ENCODE measurements at regions not wholly inside any gene's neighbourhood (a gene's known extent, or its start where the extent isn't known, plus 50 kb on each side); places are given as distances from the start of the nearest gene placed in this dataset.

DNA sequence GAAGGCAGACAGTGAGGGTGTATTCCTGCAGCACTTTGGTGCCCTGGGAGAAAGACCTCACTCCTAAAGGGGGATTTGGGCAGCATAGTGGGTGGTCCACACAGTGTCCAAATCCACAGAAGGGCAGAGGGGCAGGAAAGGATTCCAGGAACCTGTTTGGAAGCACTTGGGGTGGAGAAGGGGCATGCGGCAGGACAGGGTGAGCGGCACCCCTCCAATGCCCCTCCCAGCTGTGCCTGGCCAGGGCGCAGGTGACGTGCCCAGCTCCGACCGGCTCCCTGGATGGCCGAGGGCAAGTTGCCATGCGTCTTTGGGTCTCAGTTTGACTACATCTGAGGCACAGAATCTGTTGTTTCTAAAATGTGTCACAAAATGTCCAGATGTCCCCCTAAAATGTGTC is 66.5 kb upstream of the HMX1 start:
- H3K4me1 ChIP-seq (replicated peaks) = no peaks in the 10 kb centered on the region
- peaks cover 5% of the 10 kb centered on the region for H3K27me3 ChIP-seq (replicated peaks; ENCODE audit: insufficient read depth)
- 73% methylated on average over 8 of the region's 8 CpGs for WGBS
- TF ChIP-seq POLR2AphosphoS5 (IDR thresholded peaks at IDR 0.05) = no peak
- no peak for TF ChIP-seq CTCF (IDR thresholded peaks at IDR 0.05)
- no peak for TF ChIP-seq POLR2A (IDR thresholded peaks at IDR 0.05)
- no peak overlapping the region for H3K4me3 ChIP-seq
- H3K27ac ChIP-seq = no peak overlapping the region
- H3K36me3 ChIP-seq = no peaks in the 10 kb centered on the region
- no peak for DNase-seq (ENCODE audit: low spot score)
- no peaks in the 10 kb centered on the region for H3K9me3 ChIP-seq
- intact Hi-C loops (cut with DNase I) = no loop called here

GRCh38 chr4:8932884-8933283 is 61.2 kb upstream of the HMX1 start:
- H3K27ac ChIP-seq = no peak overlapping the region
- no peaks in the 10 kb centered on the region for H3K36me3 ChIP-seq
- H3K4me1 ChIP-seq (replicated peaks) = no peaks in the 10 kb centered on the region
- intact Hi-C loops (cut with DNase I) = no loop called here
- 80% methylated on average over 1 of the region's 1 CpG for WGBS
- TF ChIP-seq CTCF (IDR thresholded peaks at IDR 0.05) = no peak
- TF ChIP-seq POLR2A (IDR thresholded peaks at IDR 0.05) = no peak
- TF ChIP-seq POLR2AphosphoS5 (IDR thresholded peaks at IDR 0.05) = no peak
- H3K4me3 ChIP-seq = no peak overlapping the region
- H3K27me3 ChIP-seq (replicated peaks; ENCODE audit: insufficient read depth) = no peaks in the 10 kb centered on the region
- no peaks in the 10 kb centered on the region for H3K9me3 ChIP-seq
- no peak for DNase-seq (ENCODE audit: low spot score)

DNA sequence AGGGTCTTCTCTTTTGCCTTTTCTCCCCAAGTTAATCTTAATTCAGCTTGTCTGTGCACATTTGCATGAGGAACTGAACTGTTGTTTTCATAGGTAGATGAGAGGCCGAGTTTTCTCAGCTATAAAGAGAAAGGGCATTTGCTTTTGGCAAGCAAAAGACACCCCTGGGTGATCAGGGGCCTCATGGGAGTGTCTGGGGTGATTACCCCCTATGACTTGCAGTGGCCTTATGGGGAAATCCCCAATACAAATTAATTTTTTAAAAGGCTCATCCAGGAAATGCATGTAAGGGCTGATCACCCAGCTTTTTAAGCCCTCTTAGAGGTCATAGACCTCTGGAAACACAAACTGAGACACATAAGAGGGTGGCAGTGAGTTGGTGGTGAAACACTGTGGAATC is 56.4 kb upstream of the HMX1 start:
- Histone ChIP-seq H3K9me3 (no peaks in the 10 kb centered on the region), H3K27ac (no peak overlapping the region), H3K4me1 (replicated peaks) (no peaks in the 10 kb centered on the region), H3K4me3 (no peak overlapping the region), H3K36me3 (no peaks in the 10 kb centered on the region), H3K27me3 (replicated peaks; ENCODE audit: insufficient read depth) (no peaks in the 10 kb centered on the region)
- TF ChIP-seq POLR2A (IDR thresholded peaks at IDR 0.05) = no peak
- no peak for TF ChIP-seq CTCF (IDR thresholded peaks at IDR 0.05)
- no peak for TF ChIP-seq POLR2AphosphoS5 (IDR thresholded peaks at IDR 0.05)
- intact Hi-C loops (cut with DNase I) = no loop called here
- 32% methylated on average over 1 of the region's 1 CpG for WGBS
- no peak for DNase-seq (ENCODE audit: low spot score)

DNA sequence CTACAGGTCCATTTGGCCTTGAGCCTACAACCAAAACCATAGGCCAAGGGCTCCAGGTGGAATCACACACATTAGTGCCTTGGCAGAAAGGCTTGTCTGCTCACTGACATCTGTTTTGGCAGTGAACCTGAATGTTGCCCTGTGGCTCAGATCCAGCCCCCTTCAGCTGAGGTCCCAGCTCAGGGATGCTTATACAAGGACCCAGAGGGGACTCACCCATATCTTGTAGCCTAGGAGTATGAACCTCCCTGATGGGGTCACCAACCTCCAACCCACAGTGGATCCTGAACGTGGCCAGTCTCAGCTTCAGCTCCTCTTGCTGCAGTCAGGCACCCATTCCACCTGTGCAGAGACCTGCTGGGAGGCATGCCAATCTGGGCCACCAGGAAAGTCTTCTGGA is 50.8 kb upstream of the HMX1 start:
- H3K27ac ChIP-seq = no peak overlapping the region
- DNase-seq (ENCODE audit: low spot score) = no peak

More for the DNA sequence above, 50.8 kb upstream of the HMX1 start:
- H3K9me3 ChIP-seq = no peaks in the 10 kb centered on the region
- TF ChIP-seq POLR2AphosphoS5 (IDR thresholded peaks at IDR 0.05) = no peak
- no peak for TF ChIP-seq CTCF (IDR thresholded peaks at IDR 0.05)
- TF ChIP-seq POLR2A (IDR thresholded peaks at IDR 0.05) = no peak
- no peaks in the 10 kb centered on the region for H3K4me1 ChIP-seq (replicated peaks)
- no peaks in the 10 kb centered on the region for H3K36me3 ChIP-seq
- intact Hi-C loops (cut with DNase I) = no loop called here
- H3K27me3 ChIP-seq (replicated peaks; ENCODE audit: insufficient read depth) = no peaks in the 10 kb centered on the region
- WGBS = 20% methylated on average over 1 of the region's 1 CpG
- no peak overlapping the region for H3K4me3 ChIP-seq

Measured in prostate gland (tissue), 2 donors.